Stimulated activated CD4-positive, alpha-beta T cell treated with anti-CD3 and anti-CD28 coated beads, Interleukin-15, amount 100 ng/mL, for 24 hours (primary cell): ENCODE measurements at regions not wholly inside any gene's neighbourhood (a gene's known extent, or its start where the extent isn't known, plus 50 kb on each side); places are given as distances from the start of the nearest gene placed in this dataset.

Experiments used
- DNase-seq: peaks from one replicate; pipeline ENCODE4 v3.0.0-alpha.2; 2020

DNA sequence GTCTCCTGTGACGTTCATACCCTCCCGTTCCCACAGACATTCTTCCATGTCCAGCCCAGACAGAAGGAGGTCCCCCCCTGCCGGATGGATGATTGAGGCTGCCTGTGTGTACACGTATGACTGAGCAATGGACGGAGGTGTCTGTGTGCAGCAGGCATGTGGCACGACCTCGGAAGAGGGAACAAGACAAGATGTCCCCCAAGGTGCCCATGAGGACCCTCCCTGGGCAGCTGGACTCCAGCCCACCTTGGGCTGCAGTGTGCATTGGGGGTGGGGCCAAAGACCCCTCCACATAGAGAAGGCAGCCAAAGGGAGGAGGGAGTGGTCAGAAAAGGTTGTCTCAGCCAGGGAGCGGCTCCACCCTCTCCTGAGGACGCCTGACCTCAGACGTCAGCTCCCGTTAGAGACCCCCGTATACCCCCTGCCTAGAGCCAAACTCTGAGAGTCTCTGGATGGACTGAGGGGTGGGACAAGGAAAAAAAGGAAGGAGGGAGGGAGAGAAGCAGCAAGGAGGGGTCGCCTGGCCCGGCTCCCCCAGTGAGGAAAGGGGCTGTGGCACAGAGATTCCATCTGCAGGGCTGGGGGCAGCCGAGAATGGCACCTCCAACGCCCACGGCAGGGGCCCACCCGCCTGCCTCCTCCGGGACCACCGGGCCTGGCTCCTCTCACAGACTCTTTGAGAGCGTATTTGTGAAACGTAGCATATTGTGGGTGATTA is 92.9 kb upstream of the BHLHE23 start:
- no peak for DNase-seq

DNA sequence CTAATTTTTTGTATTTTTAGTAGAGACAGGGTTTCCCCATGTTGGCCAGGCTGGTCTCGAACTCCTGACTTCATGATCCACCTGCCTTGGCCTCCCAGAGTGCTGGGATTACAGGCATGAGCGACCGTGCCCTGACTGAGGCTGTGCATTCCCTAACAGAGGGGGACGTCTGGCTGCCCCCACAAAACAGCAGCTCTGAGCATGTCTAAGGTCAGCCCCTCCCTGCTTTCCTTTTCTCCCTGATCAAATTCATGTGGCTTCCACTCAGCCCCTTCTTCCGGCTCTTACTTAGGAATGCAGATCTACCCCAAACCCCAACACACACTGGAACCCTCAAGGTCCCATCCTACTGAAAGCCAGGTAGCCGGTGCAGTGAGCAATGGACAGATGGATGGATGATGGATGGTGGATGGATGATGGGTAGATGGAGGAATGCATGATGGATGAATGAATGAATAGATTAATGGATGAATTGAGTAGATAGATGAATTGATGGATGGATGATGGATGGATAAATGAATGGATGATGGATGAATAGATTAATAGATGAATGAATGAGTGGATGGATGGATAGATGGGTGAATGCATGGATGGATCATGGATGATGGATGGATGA is 91.5 kb upstream of the BHLHE23 start:
- DNase-seq, result no peak

GRCh38 chr20:63097336-63097831 is 90.6 kb upstream of the BHLHE23 start:
- no peak for DNase-seq

DNA sequence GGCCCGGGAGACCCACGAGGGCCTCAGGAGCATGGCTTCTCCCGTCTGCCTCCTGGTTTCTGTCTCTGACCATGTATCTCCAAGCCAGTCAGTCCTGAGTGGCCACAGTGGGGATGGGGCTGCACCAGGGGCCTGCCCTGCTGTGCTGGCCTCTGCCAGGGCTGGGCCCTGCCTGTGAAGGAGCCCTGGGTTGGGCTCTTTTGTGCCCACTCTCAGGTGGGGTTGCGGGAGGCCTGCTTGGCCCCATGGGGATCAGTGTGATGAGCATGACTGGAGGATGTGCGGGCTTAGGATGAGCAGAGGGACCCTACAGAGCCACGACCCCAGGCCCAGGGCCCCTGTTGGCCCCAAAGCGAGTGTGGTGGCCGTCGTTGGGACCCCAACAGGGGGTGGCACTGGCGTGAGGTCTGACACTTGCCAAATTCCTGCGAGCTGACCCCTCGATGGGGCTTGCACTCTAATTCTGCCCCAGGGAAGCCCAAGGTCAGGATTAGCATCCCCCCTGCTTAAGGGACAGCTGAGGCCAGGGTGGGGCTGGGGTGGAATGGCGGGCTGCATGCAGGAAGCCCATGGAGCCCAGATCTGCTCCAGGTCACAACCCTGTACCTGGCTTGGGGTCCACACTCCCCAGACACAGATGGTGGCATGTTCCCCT is 90.0 kb upstream of the BHLHE23 start:
- no peak for DNase-seq

DNA sequence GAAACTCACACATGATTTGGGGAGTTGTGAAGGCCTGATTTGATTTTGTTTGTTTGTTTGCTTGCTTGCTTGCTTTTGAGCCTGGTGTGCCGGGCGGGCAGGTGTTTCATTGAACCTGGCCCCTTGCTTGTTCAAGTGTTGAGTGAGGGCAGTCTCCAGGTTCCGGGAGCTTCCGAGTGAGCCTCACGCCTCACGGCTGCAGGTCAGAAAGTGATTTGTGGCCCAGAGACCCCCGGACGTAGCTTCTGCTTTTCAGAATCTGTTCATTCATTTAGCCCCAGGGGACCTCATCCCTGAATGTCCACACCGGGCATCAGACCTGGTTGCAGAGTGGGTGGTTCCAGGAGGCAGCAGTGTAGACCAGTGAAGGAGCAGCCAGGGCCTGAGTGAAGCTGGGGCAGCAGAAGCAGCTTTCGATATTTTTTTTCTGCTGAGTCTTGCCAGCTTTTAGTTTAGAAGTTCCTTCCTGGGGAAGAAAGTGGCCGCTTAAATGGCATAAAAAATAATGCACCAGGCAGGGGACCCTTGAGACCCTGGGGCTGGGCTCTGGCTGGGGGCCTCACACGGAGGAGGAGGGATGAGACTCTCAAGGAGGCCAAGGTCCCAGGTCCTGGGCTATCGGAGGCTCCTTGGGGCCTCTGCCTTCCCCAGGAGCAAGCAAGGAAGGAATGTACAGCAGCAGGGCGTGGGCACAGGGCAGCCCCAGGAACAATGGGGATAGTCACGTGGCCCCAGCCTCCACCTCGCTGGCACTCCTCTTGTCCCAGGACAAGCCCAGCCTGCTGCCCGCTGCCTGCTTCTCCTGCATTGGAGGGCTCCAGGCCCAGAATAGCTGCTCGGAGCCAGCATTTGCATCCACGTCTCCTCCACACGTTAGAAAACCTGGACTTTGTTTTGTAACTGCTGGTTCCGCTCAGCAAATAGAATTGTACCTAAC is 89.2 kb upstream of the BHLHE23 start:
- DNase-seq, result no peak

DNA sequence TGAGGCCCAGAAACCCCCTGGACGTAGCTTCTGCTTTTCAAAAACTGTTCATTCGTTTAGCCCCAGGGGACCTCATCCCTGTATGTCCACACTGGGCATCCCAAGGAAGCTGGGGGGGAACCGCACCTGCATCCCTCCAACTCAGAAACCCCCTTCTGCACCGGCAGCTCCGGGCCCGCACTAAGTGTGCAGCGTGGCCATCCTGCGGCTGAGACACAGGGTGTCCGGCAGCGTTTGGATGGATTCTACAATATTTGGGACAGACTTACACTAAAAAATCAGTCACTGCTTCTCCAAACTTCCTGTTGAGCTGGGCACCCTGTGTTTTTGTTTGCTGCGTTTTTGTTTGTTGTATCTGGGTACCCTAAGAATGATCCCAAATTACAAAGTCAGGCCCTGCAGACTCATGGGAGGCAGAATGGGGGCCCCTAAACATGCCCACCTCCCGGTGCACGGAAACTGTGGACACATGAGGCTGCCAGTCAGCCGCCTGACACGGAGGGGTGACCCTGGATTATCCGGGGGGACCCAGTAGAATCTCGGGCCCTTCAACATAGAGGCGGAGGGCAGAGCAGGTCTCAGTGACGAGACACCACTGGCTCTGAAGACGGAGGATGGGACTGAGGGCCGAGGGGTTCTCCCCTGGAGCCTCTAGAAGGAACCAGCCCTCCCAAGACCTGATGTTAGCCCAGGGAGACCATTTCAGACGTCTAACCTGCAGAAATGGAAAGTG is 88.2 kb upstream of the BHLHE23 start:
- no peak for DNase-seq

DNA sequence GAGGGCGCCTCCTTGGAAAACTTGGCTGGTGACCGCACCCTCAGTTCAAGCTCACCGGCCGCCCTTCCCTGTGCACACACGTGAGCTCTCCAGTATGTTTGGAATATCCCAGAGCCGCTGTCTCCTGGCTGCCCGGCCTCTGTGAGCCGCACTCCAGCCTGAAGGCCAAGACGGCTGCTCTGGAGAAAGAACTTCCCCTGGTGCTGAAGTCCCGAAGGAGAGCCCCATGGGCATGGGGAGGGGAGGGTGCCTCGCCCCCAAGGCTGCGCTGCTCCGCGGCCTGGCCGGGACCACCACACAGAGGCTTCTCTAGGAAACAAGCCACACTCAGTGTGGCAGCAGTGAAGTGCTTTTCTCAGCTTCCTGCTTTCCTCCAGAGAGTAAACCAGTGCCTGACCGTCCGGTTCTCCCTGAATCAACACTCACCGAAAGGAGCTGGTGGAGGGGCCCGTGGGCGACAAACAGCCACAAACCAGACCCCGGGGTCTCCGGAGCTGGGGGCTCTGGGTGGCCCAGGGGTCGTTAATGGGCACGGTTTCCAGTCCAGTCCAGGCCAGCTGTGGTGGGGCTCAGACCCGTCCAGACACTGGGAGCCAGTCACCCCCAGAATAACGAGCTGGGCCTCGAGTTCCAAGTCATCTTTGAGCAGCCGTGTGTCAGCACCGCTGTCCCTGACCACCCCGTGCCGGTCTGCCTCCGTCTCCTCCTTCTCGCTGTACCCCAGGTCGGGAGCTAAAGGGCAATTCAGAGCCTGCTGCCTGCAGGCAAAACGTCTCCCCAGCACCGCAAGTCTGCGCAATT is 87.4 kb upstream of the BHLHE23 start:
- no peak for DNase-seq

DNA sequence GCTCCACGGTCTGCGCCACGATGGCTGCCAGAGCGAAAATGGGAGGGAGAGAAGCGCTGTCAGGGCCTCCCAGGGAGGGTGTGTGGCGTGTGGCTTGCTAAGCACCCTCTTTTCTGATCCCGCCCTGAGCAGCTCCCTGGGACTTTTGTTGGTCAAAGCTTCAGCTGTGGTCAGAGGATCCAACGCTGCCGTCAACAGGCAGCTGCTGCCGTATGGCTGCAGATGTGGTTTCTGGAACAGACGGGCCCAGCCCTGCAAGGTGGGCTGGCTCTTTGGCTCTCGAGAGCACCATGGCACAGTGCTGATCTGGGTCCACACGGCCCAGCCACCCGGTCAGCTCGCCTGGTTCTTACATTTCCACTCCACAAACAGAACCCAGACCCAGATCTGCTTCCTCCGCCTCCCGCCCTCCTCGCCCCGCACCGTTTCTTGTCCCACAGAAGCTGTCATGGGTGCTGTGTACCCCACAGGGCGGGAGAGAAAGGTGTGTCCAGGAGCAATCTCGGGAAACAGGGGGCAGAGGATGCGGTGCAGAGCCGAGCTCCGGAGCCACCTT is 86.0 kb upstream of the BHLHE23 start:
- DNase-seq, result no peak

GRCh38 chr20:63091901-63092659 is 85.3 kb upstream of the BHLHE23 start:
- DNase-seq, result no peak

GRCh38 chr20:63090682-63091571 is 84.2 kb upstream of the BHLHE23 start:
- no peak for DNase-seq

DNA sequence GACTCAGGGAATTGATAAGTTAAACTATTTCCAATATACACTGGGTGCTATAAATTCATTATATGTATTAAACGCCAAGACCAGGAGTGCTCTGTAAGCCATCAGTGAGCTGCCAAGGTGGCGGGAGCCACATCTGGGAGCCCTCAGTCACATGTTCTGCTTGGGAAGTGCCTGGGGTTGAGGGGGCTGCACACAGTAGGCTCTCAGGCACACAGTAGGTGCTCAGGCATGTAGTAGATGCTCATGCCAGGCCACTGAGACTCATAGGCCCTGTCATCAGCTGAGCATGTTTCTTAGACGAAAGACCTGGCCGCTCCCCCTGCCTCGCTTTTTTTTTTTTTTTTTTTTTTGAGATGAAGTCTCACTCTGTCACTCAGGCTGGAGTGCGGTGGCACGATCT is 83.3 kb upstream of the BHLHE23 start:
- DNase-seq, result no peak

- no peak for DNase-seq
These were observed 82.5 kb upstream of the BHLHE23 start for GRCh38 chr20:63089051-63089907.

- DNase-seq, result no peak
These were observed 81.3 kb upstream of the BHLHE23 start for GRCh38 chr20:63087872-63088680.

GRCh38 chr20:63087236-63087871 is 80.6 kb upstream of the BHLHE23 start:
- DNase-seq, result no peak

DNA sequence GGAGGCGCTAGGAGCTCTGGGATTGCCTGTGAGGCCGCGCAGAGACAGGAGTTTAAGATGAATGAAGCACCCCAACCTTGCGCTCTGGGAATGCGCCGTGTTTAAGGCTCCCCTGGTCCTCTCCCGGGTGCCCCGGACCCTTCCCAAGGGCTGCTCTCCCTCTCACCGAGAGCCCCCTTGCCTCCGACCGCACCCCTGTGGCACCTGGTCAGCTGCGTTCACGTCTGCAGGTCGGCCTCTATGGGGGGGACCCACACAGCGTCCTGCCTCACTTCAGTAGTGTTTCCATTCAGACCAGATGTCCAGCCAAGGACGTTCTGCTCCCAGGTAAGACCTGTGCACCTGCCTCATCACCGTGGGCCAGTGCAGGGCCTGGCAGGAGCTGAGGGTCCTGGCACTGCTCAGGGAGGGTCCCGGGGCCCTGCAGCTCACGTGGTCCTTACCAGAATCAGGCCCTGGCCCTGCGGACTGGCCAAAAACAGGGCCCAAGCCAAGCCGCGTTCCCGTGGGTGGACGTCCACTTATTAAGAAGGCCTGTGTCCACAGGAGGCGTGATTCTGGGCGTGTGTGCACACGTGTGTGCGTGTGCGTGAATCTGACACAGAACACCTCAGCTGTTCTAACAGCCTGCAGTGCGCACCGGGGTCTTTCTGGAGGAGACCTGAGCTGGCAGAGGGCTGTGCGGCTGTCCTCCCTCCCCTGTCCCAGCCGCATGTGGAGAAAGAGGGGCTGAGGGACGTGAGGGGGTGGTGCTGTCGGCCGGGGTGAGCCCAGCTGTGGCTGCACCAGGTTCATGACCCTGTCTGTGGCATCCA is 79.9 kb upstream of the BHLHE23 start:
- no peak for DNase-seq
